ENCODE measurements at regions not wholly inside any gene's neighbourhood (a gene's known extent, or its start where the extent isn't known, plus 50 kb on each side); places are given as distances from the start of the nearest gene placed in this dataset.

GRCh38 chr3:46093327-46093942 is 66.2 kb upstream of the XCR1 start:
- Histone ChIP-seq H2AFZ (replicated peaks; ENCODE audit: low read length, poor library complexity) (no peak overlapping the region), H4K5ac (ENCODE audit: low read depth, low read length) (no peak overlapping the region), H3K27me3 (ENCODE audit: control insufficient read depth, insufficient read depth, low read length) (peaks cover 5% of the 10 kb centered on the region; the same call in 1 of the 2 replicates), H3K9ac (ENCODE audit: low read depth, low read length) (no peak overlapping the region), H2BK5ac (ENCODE audit: low read depth, low read length, poor library complexity, severe bottlenecking) (no peak overlapping the region), H4K20me1 (ENCODE audit: insufficient read depth, low read length) (no peaks in the 10 kb centered on the region), H2AK5ac (ENCODE audit: low read depth, low read length) (no peak overlapping the region), H3K9me3 (ENCODE audit: control insufficient read depth, insufficient read depth, low read length) (no peaks in the 10 kb centered on the region), H3K4me3 (ENCODE audit: insufficient read depth, low read depth, low read length) (no peak overlapping the region), H3K56ac (ENCODE audit: extremely low read depth, insufficient read depth, low read length) (no peak overlapping the region), H3K79me1 (ENCODE audit: low read depth in 1 of 2, low read length in 2 of 2) (no peaks in the 10 kb centered on the region), H2BK20ac (ENCODE audit: low read depth, low read length) (no peak overlapping the region), H2BK15ac (ENCODE audit: low read depth, low read length) (no peak overlapping the region), H4K91ac (ENCODE audit: insufficient read depth, low read depth, low read length) (no peak overlapping the region), H3K23ac (ENCODE audit: low read depth, low read length) (no peak overlapping the region), H4K8ac (ENCODE audit: low read depth in 2 of 2, low read length in 2 of 2) (no peak overlapping the region), H3K4me2 (ENCODE audit: low read depth, low read length) (no peak overlapping the region), H2AK9ac (replicated peaks; ENCODE audit: low read depth, low read length, poor library complexity) (no peak overlapping the region), H3K4ac (ENCODE audit: low read depth, low read length) (no peak overlapping the region), H3K9me1 (ENCODE audit: insufficient read depth, low read length) (peaks cover 3% of the 10 kb centered on the region; the same call in 1 of the 2 replicates), H3K4me1 (ENCODE audit: control insufficient read depth, insufficient read depth, low read length) (peaks cover 9% of the 10 kb centered on the region), H3K36me3 (ENCODE audit: control insufficient read depth, insufficient read depth, low read length) (no peaks in the 10 kb centered on the region), H3K27ac (ENCODE audit: insufficient read depth, low read length) (no peak overlapping the region), H3K18ac (ENCODE audit: low read depth, low read length) (no peak overlapping the region), H2BK120ac (ENCODE audit: low read depth, low read length) (no peak overlapping the region), H3K14ac (replicated peaks; ENCODE audit: low read depth, low read length) (no peak overlapping the region)
- TF ChIP-seq NFE2L2 (IDR thresholded peaks at IDR 0.05; ENCODE audit: low read depth, low read length) = no peak
- TF ChIP-seq RFX5 (IDR thresholded peaks at IDR 0.05; ENCODE audit: low read depth, low read length) = no peak
- TF ChIP-seq CEBPB (IDR thresholded peaks at IDR 0.05; ENCODE audit: low read depth, low read length) = no peak
- TF ChIP-seq CTCF (conservative IDR thresholded peaks at IDR 0.05; ENCODE audit: low read depth, low read length) = no peak
- TF ChIP-seq MAFK (IDR thresholded peaks at IDR 0.05; ENCODE audit: low read depth, low read length) = no peak
- TF ChIP-seq USF2 (IDR thresholded peaks at IDR 0.05; ENCODE audit: low read depth, low read length) = no peak
- TF ChIP-seq MAZ (IDR thresholded peaks at IDR 0.05; ENCODE audit: borderline replicate concordance, low read depth, low read length) = no peak
- no peak for TF ChIP-seq MXI1 (IDR thresholded peaks at IDR 0.05; ENCODE audit: borderline replicate concordance, low read depth, low read length)
- no peak for TF ChIP-seq SMC3 (IDR thresholded peaks at IDR 0.05; ENCODE audit: low read depth, low read length)
- no peak for TF ChIP-seq FOS (IDR thresholded peaks at IDR 0.05; ENCODE audit: low read depth, low read length)
- TF ChIP-seq BHLHE40 (IDR thresholded peaks at IDR 0.05; ENCODE audit: low read depth, low read length) = no peak
- DNase-seq = no peak
- ChIA-PET CTCF (no interaction called here), POLR2A (ENCODE audit: unreplicated experiment) (no interaction called here)
- intact Hi-C loops (cut with micrococcal nuclease) (no loop called here), in situ Hi-C loops (cut with MboI; ENCODE audit: low sequenced_read_pairs) (loop anchor here (25.0 kb wide), 1 partner anchor 1056 kb away; the partner anchor contains the start of gene CLEC3B), dilution Hi-C loops (cut with HindIII; ENCODE audit: low sequenced_read_pairs, unreplicated experiment) (no loop called here)
- no peak for ATAC-seq (ENCODE audit: low read depth)
- WGBS, 2 experiments (ENCODE audit: extremely low coverage in 2 of 2, insufficient read length in 1 of 2) = no CpG with 5 or more reads among the region's 2 CpGs
- no TSS peak for BruUV-seq (replicated peaks)

Data from IMR-90 (cell line).